Forelimb muscle (tissue), 1 donor: ENCODE measurements at regions not wholly inside any gene's neighbourhood (a gene's known extent, or its start where the extent isn't known, plus 50 kb on each side); places are given as distances from the start of the nearest gene placed in this dataset.

ENCODE experiments used
- DNase-seq: peaks from one replicate; pipeline ENCODE4 v3.0.0-alpha.2; 2013; ENCODE audit warnings: low read depth

DNA sequence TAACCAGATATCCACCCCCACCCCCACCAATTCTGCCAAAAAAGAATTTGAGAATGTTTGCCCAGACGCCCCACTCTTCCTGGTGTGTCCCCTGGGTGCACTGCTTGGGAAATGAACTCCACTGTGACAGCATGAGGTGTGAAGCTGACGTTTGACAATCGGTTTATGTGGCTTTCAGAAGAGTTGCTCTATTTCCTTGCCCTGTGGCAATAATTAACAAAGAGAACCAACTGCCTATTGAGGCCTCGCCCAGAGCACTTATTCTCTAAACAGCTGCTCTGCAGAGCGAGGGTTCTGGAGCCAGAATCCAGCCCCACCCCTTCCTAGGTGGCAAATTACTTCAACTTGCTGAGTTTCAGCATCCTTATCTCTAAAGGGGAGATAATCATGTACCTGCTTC lies 115.8 kb upstream of the SIX3 start:
- DNase-seq = no peak

DNA sequence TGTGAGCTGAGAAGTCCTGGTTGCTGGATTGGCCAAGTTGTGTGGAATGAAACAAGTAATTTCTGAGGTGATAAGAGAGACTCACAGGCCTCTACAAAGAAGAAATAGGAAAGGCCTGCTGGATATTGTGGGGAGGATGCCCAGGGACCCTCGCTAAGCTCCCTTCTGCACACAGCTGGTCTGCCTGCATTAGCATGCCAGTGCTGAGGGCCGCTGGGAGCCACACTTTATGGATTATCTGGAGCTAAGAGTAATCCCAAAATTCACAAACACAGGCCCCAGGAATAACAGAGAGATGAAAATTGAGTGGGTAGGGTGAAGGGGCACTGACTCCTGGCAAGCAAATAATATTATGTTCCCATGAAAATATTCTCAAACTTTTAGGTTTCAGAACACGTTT lies 114.9 kb upstream of the SIX3 start:
- DNase-seq = no peak

DNA sequence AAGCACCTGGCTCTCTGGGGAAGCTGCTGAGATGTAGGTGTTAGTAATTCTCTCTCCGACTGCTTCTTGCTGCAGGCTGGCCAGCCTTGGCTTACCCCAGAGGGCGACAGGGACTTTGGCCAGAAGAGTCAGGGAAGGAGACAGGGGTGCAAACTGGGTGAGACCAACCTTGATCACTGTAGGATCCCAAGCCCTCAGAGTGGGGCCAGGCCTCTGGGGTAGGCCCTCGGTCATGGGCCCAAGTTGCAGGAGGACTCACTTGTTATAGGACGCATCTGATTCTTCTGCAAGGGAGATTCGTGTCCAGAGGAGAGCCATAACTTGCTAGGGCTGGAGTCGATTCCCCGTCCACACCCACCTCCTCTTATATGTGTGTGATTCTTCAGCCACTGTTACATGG lies 111.7 kb upstream of the SIX3 start:
- no peak for DNase-seq

DNA sequence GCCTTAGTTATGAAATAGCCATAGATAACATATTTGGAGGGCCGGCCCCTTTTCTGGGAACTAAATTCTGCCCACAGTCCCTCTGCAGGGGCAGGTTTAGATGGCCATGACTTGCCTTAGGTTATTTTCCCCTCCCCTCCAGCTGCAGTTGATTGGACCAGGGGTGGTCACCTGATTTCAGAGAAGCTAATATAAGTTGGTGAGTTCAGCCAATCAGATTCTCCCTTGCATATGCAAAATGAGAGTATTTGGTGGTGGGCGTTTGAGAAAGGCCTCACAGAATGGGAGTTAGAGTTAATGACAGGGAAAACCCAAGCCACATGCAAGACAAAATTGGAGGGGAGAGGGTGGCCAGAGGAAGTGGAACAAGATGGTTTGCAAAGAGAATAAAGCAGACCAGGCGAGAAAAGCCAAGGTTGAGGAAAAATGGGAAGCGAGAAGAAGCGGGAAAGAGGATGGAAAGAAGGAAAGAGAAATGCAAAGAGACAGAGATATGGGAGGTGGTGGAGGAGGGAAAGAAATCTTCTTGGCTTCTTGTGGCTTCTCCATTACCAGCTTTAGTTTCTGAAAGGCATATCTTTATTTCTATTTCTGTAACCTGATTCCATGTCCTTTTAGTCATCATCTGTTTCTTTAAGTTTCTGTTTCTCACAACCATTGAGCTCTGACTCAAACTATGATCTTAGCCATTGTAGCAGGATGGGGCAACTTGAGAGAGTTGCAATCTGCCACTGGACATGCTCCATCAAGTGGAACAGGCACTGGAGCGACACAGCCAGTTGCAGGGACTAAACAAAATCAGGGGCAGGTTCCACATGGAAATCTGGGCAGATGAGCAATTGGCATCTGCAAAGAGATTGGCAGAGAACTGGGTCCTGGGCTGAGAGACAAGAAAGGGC lies 108.1 kb upstream of the SIX3 start:
- DNase-seq = no peak

DNA sequence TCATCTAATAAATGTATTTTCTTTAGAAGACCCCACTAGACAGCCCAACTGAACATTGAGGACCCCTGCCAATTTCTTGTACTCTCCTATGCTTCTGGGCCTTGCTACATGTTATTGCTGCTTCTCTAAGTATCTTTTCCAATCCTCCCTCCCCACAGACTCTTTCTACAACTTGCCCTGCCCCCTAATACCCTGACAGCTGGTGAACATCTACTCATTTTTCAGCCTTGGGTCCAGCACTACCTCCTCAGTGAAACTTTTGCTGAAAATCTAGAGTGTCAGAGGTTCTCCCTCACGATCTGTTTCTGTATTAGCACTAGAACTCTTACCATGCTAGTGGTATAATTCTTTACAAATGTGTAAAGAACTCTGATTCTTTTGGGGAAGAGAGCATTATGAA lies 106.8 kb upstream of the SIX3 start:
- DNase-seq = no peak

DNA sequence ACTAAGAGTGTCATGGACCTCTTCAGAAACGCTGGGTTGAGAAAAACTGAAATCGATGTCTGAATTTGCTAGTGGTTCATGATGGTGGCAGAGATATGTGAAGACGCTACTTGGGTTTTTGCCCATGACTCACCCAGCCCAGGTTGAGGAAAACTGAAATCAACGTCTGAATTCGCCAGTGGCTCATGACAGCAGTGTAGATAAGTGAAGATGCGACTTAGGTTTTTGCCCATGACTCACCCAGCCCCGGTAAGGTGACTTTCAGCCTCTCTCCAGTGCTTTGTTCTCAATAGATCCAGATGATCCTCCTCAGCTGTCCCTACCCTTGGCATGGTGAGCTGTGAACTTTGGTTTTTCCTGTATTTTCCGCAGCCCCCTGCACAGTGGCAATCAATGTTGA lies 105.3 kb upstream of the SIX3 start:
- no peak for DNase-seq

DNA sequence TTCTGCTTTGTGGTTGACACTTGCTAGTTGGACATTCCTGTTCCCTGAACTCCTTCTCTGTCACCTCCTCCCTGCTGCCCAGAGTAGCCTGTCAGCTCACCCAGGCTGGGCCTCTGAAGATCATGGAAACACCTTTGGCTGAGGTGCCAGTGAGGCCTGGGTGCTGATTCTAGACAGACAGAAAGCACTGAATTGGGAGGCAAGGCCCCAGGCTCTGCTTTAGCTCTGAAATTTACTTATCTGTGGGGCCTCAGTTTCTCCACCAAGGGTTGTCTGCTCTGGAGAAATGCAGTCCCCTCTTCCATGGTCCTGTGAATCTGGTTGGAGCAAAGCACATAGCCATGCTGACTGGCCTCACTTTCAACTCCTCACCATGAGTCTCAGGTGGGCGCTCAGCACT lies 104.6 kb upstream of the SIX3 start:
- no peak for DNase-seq

DNA sequence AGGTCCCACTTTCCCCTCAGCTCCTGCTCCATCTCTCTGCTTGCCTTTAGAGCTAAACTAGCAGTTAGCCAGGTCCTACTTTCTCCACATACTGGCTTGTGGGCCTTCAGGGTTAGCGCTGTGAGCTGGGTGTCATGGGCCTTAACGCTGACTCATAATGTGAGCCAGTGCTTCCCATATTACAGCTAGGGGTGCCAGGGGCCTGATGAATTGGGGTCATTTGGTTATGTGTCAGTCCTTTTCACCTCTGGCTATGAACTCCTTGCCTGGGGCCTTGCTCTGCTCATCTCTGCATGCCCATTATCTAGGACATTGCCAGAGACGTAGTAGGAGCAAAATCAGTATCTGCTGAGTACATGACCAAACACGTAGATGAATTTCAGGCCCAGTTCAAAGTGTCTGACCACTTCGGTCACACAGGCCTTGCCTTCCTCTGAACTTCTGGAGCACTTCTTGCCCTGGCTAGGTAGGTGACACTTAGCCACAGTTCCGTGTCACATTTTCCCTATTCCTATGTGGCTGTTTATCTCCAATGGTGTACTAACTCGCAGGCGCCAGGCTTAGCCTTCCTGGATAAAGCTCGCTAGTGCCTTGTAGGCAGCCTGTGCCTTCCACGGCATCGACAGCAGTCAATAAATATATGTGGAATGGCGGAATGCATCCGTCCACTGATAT lies 103.2 kb upstream of the SIX3 start:
- DNase-seq = no peak

DNA sequence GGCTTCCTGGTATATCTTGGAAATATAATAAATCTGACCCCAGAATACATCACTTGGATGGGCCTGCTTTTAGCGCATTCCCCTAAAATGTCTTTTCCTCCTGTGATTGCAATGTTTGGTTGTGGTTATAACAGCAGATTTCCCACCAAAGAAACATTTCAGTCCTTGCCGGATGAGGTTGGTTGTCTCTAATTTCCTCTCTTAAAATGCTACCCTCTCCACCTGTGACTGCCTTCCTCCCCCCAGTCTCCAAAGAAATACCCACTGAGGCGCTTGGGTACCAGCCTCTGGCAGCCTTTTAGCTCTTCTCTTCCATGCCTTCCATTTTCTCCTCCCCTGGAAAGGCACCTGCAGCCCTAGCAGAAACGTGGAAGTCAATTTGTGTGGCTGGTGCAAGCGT lies 102.1 kb upstream of the SIX3 start:
- DNase-seq = no peak

DNA sequence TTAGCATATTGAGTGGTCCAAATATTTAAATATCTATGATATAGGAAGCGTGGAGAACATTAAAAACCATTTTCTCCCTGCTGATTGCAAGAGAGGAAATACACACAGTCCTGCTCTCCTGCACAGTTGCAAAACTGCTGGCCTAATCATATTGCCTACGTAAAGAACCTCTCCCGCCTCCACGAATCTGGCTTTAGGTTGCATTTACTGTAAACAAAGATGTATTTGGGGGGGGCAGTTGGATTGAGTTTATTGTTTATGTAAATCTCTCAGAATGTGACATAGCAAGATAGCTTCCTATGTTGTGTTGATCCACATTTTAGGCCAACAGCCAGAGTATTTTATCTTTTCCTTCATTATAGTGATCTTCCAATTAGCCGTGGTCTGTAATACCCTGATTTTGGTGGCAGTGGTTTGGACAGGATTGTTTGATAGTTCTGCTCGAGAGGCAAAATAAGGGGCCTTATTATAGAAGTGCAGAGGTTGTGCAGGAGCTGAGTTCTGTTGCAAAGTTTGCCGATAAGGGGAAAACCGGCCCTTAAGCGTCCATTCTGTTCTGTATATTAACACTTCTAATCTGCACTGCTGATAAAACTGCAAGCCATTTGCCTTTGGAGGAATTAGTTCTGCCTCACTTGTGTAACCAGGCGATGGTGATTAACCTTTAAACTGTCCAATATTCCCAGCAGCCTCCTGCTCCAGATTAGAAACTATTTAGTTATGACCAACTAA lies 101.6 kb upstream of the SIX3 start:
- no peak for DNase-seq

DNA sequence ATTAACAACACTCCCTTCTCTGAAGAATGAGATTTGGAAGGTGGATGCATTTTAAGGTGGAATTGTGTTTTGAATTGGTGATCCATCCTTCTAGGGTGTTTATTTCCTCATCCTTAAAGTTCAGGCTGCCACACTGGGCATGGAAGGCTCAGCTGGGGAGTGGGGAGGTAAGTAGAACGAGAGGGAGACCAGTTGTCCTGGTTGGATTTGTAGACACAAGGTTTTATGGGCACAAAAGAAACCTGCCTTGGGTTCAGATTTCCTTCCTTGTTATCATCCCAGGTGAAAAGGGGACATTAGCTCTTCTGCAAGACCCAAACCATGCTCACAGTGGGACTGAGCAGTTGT lies 101.0 kb upstream of the SIX3 start:
- no peak for DNase-seq

DNA sequence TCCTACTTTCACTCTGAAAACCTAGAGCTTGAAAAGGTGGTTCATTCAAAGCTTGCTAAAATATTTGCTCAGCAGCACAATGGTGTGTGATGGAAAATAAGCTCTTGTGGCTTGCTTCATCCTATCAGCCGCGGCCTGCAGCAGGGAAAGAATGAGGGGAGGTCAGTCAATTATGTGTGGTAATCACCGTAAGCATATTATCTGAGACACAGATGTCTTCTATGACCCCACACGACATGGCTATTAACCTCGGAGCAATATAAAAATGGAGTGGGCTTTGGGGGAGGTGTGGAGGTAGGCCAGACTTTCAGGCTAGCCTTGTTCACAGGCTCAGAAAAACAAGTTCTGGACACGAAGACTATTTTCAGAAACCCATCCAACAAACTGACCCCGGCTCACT lies 98.4 kb upstream of the SIX3 start:
- no peak for DNase-seq

DNA sequence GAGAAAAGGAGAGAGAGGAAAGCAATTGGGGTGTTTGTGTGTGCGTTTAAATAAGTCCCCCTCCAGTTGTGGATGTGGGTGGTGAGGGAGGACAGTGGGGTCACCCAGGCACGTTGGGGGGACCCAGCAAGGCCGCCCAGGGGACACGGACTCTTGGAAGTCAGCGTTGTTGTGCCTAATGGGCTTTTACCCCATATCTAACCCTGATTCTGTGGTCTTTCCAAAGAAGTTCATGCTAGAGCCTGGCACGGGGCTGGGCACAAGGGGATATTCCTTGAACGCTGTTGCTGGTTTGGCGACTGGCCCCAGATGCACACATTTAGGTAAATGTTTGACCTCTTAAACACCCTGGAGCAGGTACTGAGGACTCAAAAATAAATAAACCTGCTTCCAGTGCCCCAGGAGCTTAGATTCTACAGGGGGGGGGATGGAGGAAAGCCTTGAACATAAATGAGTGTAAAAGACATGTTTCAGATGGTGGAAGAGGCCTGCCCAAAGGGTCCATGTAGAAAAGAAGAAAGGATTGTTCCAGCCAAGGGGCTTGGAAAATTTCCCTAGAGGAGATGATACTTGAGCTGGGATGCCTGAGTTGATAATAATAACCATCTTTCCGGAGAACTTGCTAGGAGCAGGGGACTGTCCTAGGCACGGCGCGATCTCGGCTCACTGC lies 97.7 kb upstream of the SIX3 start:
- no peak for DNase-seq

DNA sequence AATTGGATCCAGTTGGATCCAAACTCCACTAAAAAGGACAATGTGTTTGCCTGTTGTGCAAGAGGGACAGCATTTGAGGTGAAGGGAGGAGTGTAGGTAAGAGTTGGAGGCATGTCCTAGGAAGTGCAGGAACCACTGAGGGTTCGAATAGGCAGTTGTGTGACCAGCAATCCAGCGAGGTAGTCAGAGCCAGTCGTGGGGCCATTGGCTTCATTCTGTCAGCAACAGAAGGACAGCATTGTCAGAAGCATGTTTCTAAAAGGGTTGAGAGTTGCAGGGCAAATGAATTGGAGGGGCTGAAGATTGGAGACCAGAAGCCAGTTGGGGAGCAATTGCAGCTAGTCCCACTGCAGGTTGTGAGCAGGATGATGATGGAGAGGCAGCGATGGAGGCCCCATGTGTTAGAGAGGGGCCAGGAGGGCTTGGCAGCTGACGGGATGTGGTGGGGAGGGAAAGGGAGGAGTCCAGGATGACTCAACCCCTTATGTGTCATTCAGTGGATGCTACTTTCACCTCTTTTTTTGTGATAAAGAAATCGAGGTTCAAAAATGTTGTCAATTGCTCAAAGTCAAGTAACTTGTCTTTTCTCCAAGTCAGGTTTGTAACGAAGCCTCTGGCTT lies 96.7 kb upstream of the SIX3 start:
- no peak for DNase-seq

DNA sequence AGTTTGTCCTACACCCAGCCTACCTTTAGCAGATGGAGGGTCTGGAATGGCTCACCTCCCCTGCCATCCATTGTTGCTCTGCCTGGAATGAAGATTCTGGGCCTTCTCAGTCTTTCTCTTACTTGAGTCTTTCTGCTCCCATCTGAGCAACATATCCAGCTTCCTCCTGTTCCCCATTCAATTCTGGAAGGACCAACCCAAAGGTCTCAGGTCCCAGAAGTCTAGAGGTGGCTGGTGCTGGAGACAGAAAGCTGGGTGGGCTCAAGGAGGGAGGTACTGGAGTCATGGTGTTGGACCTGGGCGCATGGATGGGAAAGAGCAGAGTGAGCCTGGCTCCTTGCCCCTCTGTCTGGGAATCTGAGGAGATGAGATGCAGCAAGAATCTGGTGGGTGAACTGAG lies 93.5 kb upstream of the SIX3 start:
- DNase-seq = no peak

DNA sequence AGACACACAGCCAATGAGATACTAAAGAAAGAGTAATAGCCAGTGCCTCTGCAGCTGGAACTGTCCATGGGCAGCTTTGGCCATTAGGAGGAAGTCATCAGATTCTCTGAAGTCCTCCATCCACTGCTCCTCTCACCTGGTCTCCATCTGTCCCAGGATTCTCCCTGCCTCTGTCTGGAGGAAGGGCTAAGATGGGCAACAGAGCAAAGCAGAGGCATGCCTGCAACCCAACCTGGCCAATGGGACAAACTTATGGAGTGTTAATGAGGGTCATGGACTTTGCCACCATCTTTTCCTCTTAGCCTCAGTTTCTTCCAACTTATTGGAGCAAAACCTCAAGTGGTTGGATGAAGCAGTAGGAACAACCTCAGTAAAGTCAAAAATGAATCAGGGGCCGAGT lies 91.5 kb upstream of the SIX3 start:
- no peak for DNase-seq

DNA sequence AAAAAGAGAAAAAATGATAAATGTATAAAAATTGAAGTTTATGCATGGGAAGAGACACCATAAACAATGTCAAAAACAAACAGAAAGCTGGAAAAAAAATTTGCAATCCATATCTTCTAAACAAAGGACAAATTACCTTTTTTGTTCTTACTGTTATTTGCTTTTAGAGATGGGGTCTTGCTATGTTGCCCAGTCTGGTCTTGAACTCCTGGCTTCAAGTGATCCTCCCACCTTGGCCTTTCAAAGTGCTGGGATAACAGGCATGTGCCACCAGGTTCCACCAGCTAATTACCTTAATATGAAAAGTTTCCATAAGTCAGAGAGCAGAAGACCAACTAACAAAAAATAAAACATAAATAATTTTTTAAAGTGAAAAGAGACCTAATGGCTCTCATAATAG lies 90.0 kb upstream of the SIX3 start:
- DNase-seq = no peak

DNA sequence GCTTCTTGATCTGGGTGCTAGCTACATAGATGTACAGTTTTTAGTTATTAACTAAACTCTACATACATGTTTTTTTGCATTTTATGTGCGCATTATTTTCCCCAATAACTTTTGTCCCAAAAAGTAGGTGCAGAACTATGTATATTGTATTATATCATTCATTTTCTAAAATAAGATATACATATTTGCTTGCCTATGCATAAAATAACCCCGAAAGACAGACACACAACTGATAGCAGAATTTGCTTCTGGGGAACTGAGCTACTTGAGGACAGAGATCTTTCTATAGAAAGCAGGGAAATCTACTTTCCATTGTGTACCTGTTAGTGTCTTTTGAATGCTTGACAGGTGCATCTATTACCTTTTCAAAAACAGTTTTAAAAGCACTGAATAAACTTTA lies 88.9 kb upstream of the SIX3 start:
- no peak for DNase-seq

DNA sequence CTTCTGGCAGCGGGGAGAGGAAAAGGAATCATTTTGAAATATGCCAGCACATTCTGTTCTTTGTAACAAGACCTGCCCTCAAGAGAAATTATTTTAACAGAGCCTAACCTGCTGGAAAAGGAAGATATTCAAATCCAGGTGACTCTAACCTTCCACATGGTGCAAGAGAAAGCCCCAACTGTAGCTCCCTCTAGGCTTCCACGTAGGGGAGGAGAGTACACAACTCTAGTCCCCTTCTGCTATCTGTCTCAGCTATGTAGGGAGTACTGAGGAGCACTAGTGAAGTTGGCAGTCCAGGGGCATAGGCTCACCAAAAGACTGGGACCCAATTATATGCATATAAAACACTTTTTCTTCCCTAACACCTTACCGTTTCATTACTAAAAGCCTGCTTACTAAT lies 82.2 kb upstream of the SIX3 start:
- DNase-seq = no peak

DNA sequence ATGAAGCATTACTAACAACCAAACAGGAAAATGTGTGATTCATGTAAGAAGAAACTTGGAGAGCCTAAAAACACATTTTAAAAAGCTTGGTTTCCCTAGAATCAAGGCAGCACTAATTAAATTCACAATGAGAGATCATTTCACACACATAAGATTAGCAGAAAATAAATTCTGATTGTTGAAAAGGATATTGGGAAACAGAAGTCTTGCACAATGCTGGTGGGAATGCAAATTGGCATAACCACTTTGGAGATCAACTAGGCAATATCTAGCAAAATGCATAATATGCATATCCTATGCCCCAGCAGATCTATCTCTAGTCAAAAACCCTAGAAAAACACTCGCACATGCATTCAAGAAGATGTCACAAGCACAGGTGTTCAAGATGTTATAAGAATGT lies 75.3 kb upstream of the SIX3 start:
- DNase-seq = no peak

DNA sequence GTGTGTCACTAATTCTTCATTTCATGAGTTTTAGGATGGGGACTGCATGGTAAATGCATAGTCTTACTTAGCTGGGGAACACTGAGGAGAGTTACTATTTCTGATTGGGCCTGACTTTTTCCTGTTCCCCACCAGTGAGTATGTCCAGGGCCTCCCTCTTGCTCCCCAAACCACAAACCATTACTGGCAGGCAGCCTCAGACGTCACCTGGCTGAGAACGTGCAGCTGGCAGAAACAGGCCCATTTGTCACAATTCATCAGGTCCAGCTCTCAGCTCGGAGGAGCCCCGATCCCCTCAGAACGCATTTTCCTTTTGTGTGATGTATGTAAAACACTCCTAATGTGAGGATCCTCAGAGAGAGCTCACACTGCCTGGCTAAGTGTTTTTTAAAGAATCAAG lies 71.7 kb upstream of the SIX3 start:
- DNase-seq = no peak

DNA sequence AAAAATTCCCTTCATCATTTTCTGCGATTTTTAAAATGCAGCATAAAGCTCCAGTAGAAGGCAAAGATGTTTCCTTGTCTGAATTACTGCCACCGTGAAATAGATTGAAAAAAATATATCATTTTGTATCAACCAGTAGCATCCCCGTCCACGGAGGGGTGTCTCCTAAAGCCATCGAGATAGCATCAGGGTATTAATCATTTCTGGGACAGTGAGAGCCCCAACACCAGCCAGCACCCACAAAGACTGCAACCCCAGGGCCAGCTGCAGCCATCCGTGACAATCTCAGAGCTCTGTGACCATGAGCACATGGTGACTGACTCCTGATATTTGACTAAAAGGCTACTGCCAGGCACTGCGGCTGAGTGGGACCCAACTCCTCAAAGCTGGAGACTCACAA lies 64.1 kb upstream of the SIX3 start:
- no peak for DNase-seq
